ENCODE measurements at regions not wholly inside any gene's neighbourhood (a gene's known extent, or its start where the extent isn't known, plus 50 kb on each side); places are given as distances from the start of the nearest gene placed in this dataset.

DNA sequence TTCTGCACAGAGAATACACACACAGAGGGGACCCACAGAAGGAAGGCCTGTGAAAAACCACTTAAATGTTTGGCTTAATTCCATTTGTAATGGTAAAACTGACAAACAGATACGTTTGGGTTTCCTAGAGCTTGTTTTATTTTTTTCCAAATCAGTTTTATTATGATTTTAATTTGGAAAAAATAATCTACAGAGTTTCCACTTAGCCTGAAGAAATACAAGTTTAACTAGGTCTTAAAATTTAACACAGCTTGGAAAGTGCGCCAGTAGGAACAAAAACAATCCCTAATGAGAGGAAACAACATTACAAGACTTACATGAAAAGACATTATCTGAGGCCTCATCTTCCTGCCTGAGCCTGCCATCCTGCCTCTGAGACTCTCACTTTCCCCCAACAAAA is 58.5 kb upstream of the CARD11 start (continued):
- TF ChIP-seq, protein P1, sequence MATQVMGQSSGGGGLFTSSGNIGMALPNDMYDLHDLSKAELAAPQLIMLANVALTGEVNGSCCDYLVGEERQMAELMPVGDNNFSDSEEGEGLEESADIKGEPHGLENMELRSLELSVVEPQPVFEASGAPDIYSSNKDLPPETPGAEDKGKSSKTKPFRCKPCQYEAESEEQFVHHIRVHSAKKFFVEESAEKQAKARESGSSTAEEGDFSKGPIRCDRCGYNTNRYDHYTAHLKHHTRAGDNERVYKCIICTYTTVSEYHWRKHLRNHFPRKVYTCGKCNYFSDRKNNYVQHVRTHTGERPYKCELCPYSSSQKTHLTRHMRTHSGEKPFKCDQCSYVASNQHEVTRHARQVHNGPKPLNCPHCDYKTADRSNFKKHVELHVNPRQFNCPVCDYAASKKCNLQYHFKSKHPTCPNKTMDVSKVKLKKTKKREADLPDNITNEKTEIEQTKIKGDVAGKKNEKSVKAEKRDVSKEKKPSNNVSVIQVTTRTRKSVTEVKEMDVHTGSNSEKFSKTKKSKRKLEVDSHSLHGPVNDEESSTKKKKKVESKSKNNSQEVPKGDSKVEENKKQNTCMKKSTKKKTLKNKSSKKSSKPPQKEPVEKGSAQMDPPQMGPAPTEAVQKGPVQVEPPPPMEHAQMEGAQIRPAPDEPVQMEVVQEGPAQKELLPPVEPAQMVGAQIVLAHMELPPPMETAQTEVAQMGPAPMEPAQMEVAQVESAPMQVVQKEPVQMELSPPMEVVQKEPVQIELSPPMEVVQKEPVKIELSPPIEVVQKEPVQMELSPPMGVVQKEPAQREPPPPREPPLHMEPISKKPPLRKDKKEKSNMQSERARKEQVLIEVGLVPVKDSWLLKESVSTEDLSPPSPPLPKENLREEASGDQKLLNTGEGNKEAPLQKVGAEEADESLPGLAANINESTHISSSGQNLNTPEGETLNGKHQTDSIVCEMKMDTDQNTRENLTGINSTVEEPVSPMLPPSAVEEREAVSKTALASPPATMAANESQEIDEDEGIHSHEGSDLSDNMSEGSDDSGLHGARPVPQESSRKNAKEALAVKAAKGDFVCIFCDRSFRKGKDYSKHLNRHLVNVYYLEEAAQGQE (IDR thresholded peaks at IDR 0.05) = no peak
- no peak for TF ChIP-seq SMC3 (IDR thresholded peaks at IDR 0.05)

DNA sequence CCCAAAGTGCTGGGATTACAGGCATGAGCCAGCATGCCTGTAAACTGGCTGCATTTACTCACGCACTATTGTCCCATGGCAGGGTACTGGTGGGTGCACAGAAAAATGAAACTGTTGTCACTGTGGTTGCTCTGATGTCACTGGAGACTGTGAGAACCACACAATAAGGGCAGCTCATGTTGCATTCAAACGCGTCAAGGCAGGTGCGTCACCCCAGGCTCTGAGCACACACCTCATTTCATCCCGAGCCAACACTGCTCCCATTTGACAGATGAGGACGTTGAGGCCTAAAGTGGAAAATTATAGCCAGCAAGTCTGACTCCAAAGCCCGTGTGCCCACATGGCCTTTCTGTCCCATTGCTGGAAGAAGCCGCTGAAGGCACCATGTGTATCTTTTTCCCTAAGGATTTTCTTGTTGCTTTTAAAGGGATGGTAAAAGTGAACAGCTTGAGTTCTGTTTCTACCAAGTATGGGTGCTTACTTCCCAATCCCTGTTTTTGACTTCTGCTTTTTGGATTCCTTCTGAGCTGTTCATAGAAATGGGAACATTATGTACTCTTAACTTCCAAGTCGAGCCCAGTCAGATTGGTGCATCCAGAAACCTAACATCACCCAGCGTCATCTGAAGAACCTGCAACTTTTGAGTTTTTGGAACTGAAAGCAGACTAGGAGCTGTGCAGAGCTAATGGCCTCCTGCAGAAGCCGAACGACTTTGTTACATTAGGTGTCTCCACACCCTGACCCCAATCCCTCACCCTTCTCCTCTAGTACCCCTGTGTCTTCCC is 60.1 kb upstream of the CARD11 start:
- ChIA-PET POLR2A (no interaction called here), CTCF (no interaction called here)
- Histone ChIP-seq H3K4me3 (no peak overlapping the region), H3K4me2 (no peak overlapping the region), H3K4me1 (no peaks in the 10 kb centered on the region), H3K27ac (no peak overlapping the region), H3K9me3 (peaks cover 17% of the 10 kb centered on the region; the same call in 2 of the 3 replicates)
- FAIRE-seq = no peak
- 52% methylated on average over 12 of the region's 12 CpGs for WGBS (ENCODE audit: missing lambda C conversion rate)
- TF ChIP-seq, protein P2, sequence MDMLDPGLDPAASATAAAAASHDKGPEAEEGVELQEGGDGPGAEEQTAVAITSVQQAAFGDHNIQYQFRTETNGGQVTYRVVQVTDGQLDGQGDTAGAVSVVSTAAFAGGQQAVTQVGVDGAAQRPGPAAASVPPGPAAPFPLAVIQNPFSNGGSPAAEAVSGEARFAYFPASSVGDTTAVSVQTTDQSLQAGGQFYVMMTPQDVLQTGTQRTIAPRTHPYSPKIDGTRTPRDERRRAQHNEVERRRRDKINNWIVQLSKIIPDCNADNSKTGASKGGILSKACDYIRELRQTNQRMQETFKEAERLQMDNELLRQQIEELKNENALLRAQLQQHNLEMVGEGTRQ (IDR thresholded peaks at IDR 0.05) = no peak
- TF ChIP-seq KDM1A (IDR thresholded peaks at IDR 0.05; ENCODE audit: low read depth) (no peak), EHMT2 (IDR thresholded peaks at IDR 0.05; ENCODE audit: low read depth) (no peak), MAFK (IDR thresholded peaks at IDR 0.05; ENCODE audit: partially characterized antibody) (no peak), EHF (CRISPR knock-in tag; IDR thresholded peaks at IDR 0.05) (no peak), TFCP2L1 (CRISPR knock-in tag; IDR thresholded peaks at IDR 0.05) (no peak), RARB (CRISPR knock-in tag; IDR thresholded peaks at IDR 0.05) (no peak), CBX2 (IDR thresholded peaks at IDR 0.05; ENCODE audit: borderline replicate concordance, low read depth) (no peak), SMC3 (IDR thresholded peaks at IDR 0.05) (no peak), TP53 (CRISPR knock-in tag; IDR thresholded peaks at IDR 0.05) (no peak), PHF8 (IDR thresholded peaks at IDR 0.05; ENCODE audit: borderline replicate concordance, low read depth) (no peak), MYC (IDR thresholded peaks at IDR 0.05; ENCODE audit: borderline replicate concordance, low read length) (no peak), ZFP36 (IDR thresholded peaks at IDR 0.05; ENCODE audit: borderline replicate concordance, partially characterized antibody) (no peak), NFE2L2 (conservative IDR thresholded peaks at IDR 0.05; ENCODE audit: low read length) (no peak), HEYL (CRISPR knock-in tag; IDR thresholded peaks at IDR 0.05) (no peak), FOSL2 (IDR thresholded peaks at IDR 0.05) (no peak), FOSL2 (CRISPR knock-in tag; IDR thresholded peaks at IDR 0.05) (no peak), ZC3H11A (IDR thresholded peaks at IDR 0.05) (no peak)
- TF ChIP-seq, protein P3, sequence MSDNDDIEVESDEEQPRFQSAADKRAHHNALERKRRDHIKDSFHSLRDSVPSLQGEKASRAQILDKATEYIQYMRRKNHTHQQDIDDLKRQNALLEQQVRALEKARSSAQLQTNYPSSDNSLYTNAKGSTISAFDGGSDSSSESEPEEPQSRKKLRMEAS (IDR thresholded peaks at IDR 0.05) = no peak
- TF ChIP-seq, protein P4, sequence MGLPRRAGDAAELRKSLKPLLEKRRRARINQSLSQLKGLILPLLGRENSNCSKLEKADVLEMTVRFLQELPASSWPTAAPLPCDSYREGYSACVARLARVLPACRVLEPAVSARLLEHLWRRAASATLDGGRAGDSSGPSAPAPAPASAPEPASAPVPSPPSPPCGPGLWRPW (IDR thresholded peaks at IDR 0.05) = no peak
- no peak for ATAC-seq
- no peak for DNase-seq (ENCODE audit: low read depth in 1 of 2, low spot score in 1 of 2)

DNA sequence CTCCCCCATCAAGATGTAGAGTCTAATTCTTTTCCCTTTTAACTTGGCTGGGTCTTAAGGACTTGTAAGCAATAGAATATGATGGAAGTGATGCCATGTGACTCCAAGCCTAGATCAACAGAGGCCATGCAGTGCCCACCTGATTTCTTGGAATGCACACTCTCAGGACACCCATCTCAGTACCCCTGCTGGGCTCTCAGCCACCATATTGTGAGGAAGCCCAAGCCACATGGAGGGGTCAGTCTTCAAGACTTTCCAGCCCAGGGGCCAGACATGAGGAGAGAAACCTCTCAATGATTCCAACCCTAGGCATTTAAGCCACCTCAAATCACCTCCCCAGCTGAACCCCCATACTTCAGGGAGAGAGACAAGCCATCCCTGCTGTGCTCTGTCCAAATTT is 62.2 kb upstream of the CARD11 start:
- no peak for ATAC-seq
- no peak for TF ChIP-seq NFE2L2 (conservative IDR thresholded peaks at IDR 0.05; ENCODE audit: low read length)
- TF ChIP-seq CHD2 (IDR thresholded peaks at IDR 0.05; ENCODE audit: low read length, partially characterized antibody) = no peak
- TF ChIP-seq SREBF2 (IDR thresholded peaks at IDR 0.05) = no peak
- no peak for TF ChIP-seq HOXB13 (CRISPR knock-in tag; IDR thresholded peaks at IDR 0.05; ENCODE audit: low read depth)
- no peak for TF ChIP-seq MAFK (IDR thresholded peaks at IDR 0.05; ENCODE audit: partially characterized antibody)
- TF ChIP-seq, protein P3 (IDR thresholded peaks at IDR 0.05) = no peak
- H3K9me3 ChIP-seq = peaks cover 25% of the 10 kb centered on the region
- CTCF ChIA-PET = interaction anchor here (1.6 kb wide), 1 partner anchor 15 kb away, joined by 4 read pairs; no protein-coding TSS in a partner anchor
- no peak for DNase-seq (ENCODE audit: low read depth in 1 of 2, low spot score in 1 of 2)
- no peak for FAIRE-seq
- no peak overlapping the region for H3K4me3 ChIP-seq
- H3K4me2 ChIP-seq = no peak overlapping the region
- H3K27ac ChIP-seq = no peak overlapping the region
- POLR2A ChIA-PET = no interaction called here
- H3K4me1 ChIP-seq = no peaks in the 10 kb centered on the region

All from A549 (cell line).